ENCODE measurements at regions not wholly inside any gene's neighbourhood (a gene's known extent, or its start where the extent isn't known, plus 50 kb on each side); places are given as distances from the start of the nearest gene placed in this dataset.

DNA sequence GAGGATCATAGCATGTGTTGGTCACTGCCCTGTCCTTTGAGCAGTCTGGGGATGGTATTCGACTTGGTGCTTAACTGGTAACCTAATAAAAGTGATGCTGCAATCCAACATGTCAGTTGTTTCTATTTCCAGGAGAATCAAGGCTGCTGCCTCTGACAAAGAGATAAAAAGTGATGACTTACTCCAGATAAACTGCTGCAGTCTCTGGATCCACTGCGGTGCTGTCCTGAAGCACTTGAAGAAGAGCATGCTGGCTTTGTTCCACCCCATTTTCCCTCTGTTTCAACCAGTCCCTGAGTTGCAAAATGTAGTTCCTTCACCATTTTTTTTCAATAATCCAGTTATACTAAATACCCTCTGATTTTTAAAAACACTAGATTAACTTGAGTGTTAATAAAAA is 403.5 kb upstream of the ANKRD30A start:
- Mint-ChIP-seq H3K36me3 (no peaks in the 10 kb centered on the region), H3K27ac (no peak overlapping the region), H3K27me3 (ENCODE audit: low read depth in 2 of 2) (no peaks in the 10 kb centered on the region), H3K9me3 (peaks cover 0 to 4% of the 10 kb centered on the region in 2 donors), H3K4me1 (no peaks in the 10 kb centered on the region), H3K4me3 (no peak overlapping the region)
- no peak overlapping the region for H3K4me3 ChIP-seq (ENCODE audit: low read length)
- no peaks in the 10 kb centered on the region for H3K9me3 ChIP-seq (ENCODE audit: control insufficient read depth, insufficient read depth, low read length)
- H3K27me3 ChIP-seq (ENCODE audit: control insufficient read depth, insufficient read depth, low read length), result no peaks in the 10 kb centered on the region
- no peaks in the 10 kb centered on the region for H3K36me3 ChIP-seq (ENCODE audit: control insufficient read depth, insufficient read depth, low read length)
- no peak overlapping the region for H3K27ac ChIP-seq (ENCODE audit: low read length)
- no peak for TF ChIP-seq CTCF (IDR thresholded peaks at IDR 0.05)
- intact Hi-C loops (cut with micrococcal nuclease), result no loop called here
- no peaks in the 10 kb centered on the region for H3K4me1 ChIP-seq (ENCODE audit: control insufficient read depth, insufficient read depth, low read length)
- ATAC-seq, result no peak
- WGBS (ENCODE audit: insufficient coverage), result 83% methylated on average over 2 of the region's 2 CpGs
- no peak for DNase-seq

- Histone ChIP-seq H3K27me3 (ENCODE audit: control insufficient read depth, insufficient read depth, low read length) (no peaks in the 10 kb centered on the region), H3K36me3 (ENCODE audit: control insufficient read depth, insufficient read depth, low read length) (no peaks in the 10 kb centered on the region), H3K9me3 (ENCODE audit: control insufficient read depth, insufficient read depth, low read length) (no peaks in the 10 kb centered on the region), H3K4me3 (ENCODE audit: low read length) (no peak overlapping the region), H3K27ac (ENCODE audit: low read length) (no peak overlapping the region), H3K4me1 (ENCODE audit: control insufficient read depth, insufficient read depth, low read length) (no peaks in the 10 kb centered on the region)
- no peaks in the 10 kb centered on the region for H3K36me3 Mint-ChIP-seq
- no peaks in the 10 kb centered on the region for H3K4me1 Mint-ChIP-seq
- no peak overlapping the region for H3K4me3 Mint-ChIP-seq
- intact Hi-C loops (cut with micrococcal nuclease), result no loop called here
- DNase-seq (no peak), ATAC-seq (no peak)
- peaks cover 0 to 4% of the 10 kb centered on the region in 2 donors for H3K9me3 Mint-ChIP-seq
- no peak overlapping the region for H3K27ac Mint-ChIP-seq
- no peak for TF ChIP-seq CTCF (IDR thresholded peaks at IDR 0.05)
- H3K27me3 Mint-ChIP-seq (ENCODE audit: low read depth in 2 of 2), result no peaks in the 10 kb centered on the region
- no CpG with 5 or more reads among the region's 1 CpG for WGBS (ENCODE audit: insufficient coverage)
Observed at GRCh38 chr10:36720895-36721294, 404.5 kb upstream of the ANKRD30A start.

DNA sequence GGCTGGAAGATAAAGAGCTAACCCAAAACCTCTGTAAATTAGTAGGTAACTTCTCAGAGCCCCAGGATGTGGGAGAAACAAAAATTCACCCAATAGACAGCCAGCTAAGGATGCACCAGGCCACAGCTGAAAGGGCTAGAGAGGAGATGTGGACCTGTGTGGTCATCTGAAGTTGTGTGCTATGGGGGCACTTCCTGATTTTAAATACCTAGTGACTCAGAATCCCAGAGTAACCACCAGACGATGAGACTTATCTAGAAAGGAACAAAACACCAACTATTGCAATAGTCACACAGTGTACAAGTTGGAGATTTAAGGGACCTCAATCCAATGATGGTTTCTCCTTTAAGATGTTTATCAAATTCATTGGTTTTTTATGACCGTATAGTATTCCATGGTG is 408.3 kb upstream of the ANKRD30A start:
- DNase-seq, result no peak
- Histone ChIP-seq H3K4me3 (ENCODE audit: low read length) (no peak overlapping the region), H3K36me3 (ENCODE audit: control insufficient read depth, insufficient read depth, low read length) (no peaks in the 10 kb centered on the region), H3K9me3 (ENCODE audit: control insufficient read depth, insufficient read depth, low read length) (no peaks in the 10 kb centered on the region), H3K27me3 (ENCODE audit: control insufficient read depth, insufficient read depth, low read length) (no peaks in the 10 kb centered on the region), H3K4me1 (ENCODE audit: control insufficient read depth, insufficient read depth, low read length) (no peaks in the 10 kb centered on the region), H3K27ac (ENCODE audit: low read length) (no peak overlapping the region)
- Mint-ChIP-seq H3K4me3 (no peak overlapping the region), H3K36me3 (no peaks in the 10 kb centered on the region), H3K9me3 (peaks cover 0 to 4% of the 10 kb centered on the region in 2 donors), H3K27me3 (ENCODE audit: low read depth in 2 of 2) (no peaks in the 10 kb centered on the region), H3K27ac (no peak overlapping the region), H3K4me1 (no peaks in the 10 kb centered on the region)
- 100% methylated on average over 1 of the region's 2 CpGs for WGBS (ENCODE audit: insufficient coverage)
- ATAC-seq, result no peak
- intact Hi-C loops (cut with micrococcal nuclease), result no loop called here
- no peak for TF ChIP-seq CTCF (IDR thresholded peaks at IDR 0.05)

DNA sequence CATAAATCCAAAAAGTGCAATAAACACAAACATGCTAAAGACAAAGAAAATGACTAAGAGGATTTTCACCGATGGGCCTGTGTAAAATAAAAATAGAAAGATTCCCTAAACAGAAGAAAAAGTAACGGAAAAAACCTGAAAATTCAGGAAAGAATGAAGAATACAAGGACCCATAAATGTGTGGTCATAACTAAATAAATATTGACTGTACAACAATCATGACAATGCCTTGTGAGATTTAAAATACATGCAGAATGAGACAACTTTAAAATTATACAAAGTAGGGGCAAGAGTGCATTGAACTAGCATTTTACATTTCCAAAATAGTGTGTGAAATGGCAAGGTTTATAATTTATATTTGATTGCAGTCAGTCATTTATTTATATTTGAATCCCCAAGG is 409.1 kb upstream of the ANKRD30A start:
- no peaks in the 10 kb centered on the region for H3K36me3 Mint-ChIP-seq

More for the DNA sequence above, 409.1 kb upstream of the ANKRD30A start:
- intact Hi-C loops (cut with micrococcal nuclease), result no loop called here
- peaks cover 0 to 4% of the 10 kb centered on the region in 2 donors for H3K9me3 Mint-ChIP-seq
- Histone ChIP-seq H3K27ac (ENCODE audit: low read length) (no peak overlapping the region), H3K36me3 (ENCODE audit: control insufficient read depth, insufficient read depth, low read length) (no peaks in the 10 kb centered on the region), H3K4me1 (ENCODE audit: control insufficient read depth, insufficient read depth, low read length) (no peaks in the 10 kb centered on the region), H3K27me3 (ENCODE audit: control insufficient read depth, insufficient read depth, low read length) (no peaks in the 10 kb centered on the region), H3K4me3 (ENCODE audit: low read length) (no peak overlapping the region), H3K9me3 (ENCODE audit: control insufficient read depth, insufficient read depth, low read length) (no peaks in the 10 kb centered on the region)
- H3K27ac Mint-ChIP-seq, result no peak overlapping the region
- ATAC-seq (no peak), DNase-seq (no peak)
- no CpG with 5 or more reads among the region's 2 CpGs for WGBS (ENCODE audit: insufficient coverage)
- H3K4me1 Mint-ChIP-seq, result no peaks in the 10 kb centered on the region
- H3K4me3 Mint-ChIP-seq, result no peak overlapping the region
- TF ChIP-seq CTCF (IDR thresholded peaks at IDR 0.05), result no peak
- no peaks in the 10 kb centered on the region for H3K27me3 Mint-ChIP-seq (ENCODE audit: low read depth in 2 of 2)

All from natural killer cell (primary cell).